ENCODE measurements at regions not wholly inside any gene's neighbourhood (a gene's known extent, or its start where the extent isn't known, plus 50 kb on each side); places are given as distances from the start of the nearest gene placed in this dataset.

DNA sequence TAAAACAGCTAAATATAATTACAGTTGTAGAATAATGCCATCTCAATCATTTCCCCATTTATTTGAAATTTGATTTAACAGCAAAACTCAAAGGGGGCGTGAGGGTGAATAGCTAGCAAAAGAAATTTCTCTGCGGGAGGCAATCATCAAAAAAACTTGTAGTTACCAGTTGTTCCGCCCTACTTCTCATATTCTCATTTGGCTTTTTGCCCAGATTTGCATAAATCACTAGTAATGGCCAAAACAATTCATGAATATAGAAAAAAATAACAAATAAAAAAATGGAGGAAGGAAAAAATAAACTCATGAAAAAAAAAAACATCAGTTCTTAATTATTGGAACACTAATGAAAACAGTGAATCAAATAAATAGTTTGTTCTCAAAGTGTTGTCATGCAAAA is 722.6 kb upstream of the KIF2B start (continued):
- TF ChIP-seq, protein P1, sequence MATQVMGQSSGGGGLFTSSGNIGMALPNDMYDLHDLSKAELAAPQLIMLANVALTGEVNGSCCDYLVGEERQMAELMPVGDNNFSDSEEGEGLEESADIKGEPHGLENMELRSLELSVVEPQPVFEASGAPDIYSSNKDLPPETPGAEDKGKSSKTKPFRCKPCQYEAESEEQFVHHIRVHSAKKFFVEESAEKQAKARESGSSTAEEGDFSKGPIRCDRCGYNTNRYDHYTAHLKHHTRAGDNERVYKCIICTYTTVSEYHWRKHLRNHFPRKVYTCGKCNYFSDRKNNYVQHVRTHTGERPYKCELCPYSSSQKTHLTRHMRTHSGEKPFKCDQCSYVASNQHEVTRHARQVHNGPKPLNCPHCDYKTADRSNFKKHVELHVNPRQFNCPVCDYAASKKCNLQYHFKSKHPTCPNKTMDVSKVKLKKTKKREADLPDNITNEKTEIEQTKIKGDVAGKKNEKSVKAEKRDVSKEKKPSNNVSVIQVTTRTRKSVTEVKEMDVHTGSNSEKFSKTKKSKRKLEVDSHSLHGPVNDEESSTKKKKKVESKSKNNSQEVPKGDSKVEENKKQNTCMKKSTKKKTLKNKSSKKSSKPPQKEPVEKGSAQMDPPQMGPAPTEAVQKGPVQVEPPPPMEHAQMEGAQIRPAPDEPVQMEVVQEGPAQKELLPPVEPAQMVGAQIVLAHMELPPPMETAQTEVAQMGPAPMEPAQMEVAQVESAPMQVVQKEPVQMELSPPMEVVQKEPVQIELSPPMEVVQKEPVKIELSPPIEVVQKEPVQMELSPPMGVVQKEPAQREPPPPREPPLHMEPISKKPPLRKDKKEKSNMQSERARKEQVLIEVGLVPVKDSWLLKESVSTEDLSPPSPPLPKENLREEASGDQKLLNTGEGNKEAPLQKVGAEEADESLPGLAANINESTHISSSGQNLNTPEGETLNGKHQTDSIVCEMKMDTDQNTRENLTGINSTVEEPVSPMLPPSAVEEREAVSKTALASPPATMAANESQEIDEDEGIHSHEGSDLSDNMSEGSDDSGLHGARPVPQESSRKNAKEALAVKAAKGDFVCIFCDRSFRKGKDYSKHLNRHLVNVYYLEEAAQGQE (IDR thresholded peaks at IDR 0.05; ENCODE audit: unreplicated experiment): no peak
- TF ChIP-seq CREB1 (CRISPR knock-in tag; IDR thresholded peaks at IDR 0.05; ENCODE audit: low read depth) (no peak), EZH2phosphoT487 (IDR thresholded peaks at IDR 0.05; ENCODE audit: unreplicated experiment) (no peak)

DNA sequence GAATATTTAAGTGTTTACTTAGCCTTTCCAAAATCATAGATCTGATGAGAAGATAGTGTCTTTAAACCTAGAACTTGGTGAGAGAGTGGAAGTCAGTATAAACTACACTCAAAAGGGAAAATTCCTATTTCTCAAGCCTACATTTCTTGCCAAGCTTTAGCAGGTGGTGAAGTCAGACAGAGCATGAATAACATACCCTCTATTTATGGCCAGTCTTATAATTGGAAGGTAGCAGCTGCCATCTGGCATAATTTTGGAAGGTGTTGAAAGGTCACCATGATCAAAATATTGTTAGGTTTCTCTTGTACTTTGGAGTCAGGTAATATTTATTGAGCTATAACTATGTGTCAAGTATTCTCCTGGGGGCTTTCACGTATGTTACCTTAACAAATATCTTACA is 729.3 kb upstream of the KIF2B start:
- Histone ChIP-seq H3K4me2 (no peak overlapping the region), H3K27ac (ENCODE audit: low read depth) (no peak overlapping the region), H3K9me2 (ENCODE audit: insufficient read depth) (no peaks in the 10 kb centered on the region; the same call in 1 of the 2 replicates), H3K27me3 (ENCODE audit: insufficient read depth) (no peaks in the 10 kb centered on the region), H3K36me3 (ENCODE audit: insufficient read depth) (no peaks in the 10 kb centered on the region), H2AFZ (no peak overlapping the region), H3K4me1 (ENCODE audit: insufficient read depth) (no peaks in the 10 kb centered on the region), H4K20me1 (replicated peaks; ENCODE audit: insufficient read depth) (no peaks in the 10 kb centered on the region), H3K4me3 (no peak overlapping the region), H3K79me2 (replicated peaks; ENCODE audit: insufficient read depth) (no peaks in the 10 kb centered on the region), H3F3A (replicated peaks; ENCODE audit: low read depth) (no peaks in the 10 kb centered on the region)
- H3K27ac Mint-ChIP-seq: no peak overlapping the region
- H3K36me3 Mint-ChIP-seq (ENCODE audit: low read depth): peaks cover 6% of the 10 kb centered on the region; the same call in 2 of the 3 replicates
- H3K4me1 Mint-ChIP-seq: no peaks in the 10 kb centered on the region; the same call in 2 of the 3 replicates
- H3K4me3 Mint-ChIP-seq: no peak overlapping the region
- no peaks in the 10 kb centered on the region for H3K27me3 Mint-ChIP-seq (ENCODE audit: insufficient read depth, low read depth, poor library complexity)
- DNase-seq (ENCODE audit: low spot score) (no peak), ATAC-seq (no peak)
- H3K9me3 Mint-ChIP-seq: peaks cover 3% of the 10 kb centered on the region; the same call in 1 of the 3 replicates
- TF ChIP-seq, protein P2, sequence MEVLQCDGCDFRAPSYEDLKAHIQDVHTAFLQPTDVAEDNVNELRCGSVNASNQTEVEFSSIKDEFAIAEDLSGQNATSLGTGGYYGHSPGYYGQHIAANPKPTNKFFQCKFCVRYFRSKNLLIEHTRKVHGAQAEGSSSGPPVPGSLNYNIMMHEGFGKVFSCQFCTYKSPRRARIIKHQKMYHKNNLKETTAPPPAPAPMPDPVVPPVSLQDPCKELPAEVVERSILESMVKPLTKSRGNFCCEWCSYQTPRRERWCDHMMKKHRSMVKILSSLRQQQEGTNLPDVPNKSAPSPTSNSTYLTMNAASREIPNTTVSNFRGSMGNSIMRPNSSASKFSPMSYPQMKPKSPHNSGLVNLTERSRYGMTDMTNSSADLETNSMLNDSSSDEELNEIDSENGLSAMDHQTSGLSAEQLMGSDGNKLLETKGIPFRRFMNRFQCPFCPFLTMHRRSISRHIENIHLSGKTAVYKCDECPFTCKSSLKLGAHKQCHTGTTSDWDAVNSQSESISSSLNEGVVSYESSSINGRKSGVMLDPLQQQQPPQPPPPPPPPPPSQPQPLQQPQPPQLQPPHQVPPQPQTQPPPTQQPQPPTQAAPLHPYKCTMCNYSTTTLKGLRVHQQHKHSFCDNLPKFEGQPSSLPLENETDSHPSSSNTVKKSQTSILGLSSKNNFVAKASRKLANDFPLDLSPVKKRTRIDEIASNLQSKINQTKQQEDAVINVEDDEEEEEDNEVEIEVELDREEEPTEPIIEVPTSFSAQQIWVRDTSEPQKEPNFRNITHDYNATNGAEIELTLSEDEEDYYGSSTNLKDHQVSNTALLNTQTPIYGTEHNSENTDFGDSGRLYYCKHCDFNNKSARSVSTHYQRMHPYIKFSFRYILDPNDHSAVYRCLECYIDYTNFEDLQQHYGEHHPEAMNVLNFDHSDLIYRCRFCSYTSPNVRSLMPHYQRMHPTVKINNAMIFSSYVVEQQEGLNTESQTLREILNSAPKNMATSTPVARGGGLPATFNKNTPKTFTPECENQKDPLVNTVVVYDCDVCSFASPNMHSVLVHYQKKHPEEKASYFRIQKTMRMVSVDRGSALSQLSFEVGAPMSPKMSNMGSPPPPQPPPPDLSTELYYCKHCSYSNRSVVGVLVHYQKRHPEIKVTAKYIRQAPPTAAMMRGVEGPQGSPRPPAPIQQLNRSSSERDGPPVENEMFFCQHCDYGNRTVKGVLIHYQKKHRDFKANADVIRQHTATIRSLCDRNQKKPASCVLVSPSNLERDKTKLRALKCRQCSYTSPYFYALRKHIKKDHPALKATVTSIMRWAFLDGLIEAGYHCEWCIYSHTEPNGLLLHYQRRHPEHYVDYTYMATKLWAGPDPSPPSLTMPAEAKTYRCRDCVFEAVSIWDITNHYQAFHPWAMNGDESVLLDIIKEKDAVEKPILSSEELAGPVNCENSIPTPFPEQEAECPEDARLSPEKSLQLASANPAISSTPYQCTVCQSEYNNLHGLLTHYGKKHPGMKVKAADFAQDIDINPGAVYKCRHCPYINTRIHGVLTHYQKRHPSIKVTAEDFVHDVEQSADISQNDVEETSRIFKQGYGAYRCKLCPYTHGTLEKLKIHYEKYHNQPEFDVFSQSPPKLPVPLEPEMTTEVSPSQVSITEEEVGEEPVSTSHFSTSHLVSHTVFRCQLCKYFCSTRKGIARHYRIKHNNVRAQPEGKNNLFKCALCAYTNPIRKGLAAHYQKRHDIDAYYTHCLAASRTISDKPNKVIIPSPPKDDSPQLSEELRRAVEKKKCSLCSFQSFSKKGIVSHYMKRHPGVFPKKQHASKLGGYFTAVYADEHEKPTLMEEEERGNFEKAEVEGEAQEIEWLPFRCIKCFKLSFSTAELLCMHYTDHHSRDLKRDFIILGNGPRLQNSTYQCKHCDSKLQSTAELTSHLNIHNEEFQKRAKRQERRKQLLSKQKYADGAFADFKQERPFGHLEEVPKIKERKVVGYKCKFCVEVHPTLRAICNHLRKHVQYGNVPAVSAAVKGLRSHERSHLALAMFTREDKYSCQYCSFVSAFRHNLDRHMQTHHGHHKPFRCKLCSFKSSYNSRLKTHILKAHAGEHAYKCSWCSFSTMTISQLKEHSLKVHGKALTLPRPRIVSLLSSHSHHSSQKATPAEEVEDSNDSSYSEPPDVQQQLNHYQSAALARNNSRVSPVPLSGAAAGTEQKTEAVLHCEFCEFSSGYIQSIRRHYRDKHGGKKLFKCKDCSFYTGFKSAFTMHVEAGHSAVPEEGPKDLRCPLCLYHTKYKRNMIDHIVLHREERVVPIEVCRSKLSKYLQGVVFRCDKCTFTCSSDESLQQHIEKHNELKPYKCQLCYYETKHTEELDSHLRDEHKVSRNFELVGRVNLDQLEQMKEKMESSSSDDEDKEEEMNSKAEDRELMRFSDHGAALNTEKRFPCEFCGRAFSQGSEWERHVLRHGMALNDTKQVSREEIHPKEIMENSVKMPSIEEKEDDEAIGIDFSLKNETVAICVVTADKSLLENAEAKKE (CRISPR knock-in tag; IDR thresholded peaks at IDR 0.05): no peak
- TF ChIP-seq EZH2phosphoT487 (IDR thresholded peaks at IDR 0.05; ENCODE audit: unreplicated experiment) (no peak), NANOG (IDR thresholded peaks at IDR 0.05; ENCODE audit: borderline replicate concordance) (no peak), EZH2 (IDR thresholded peaks at IDR 0.05; ENCODE audit: low read depth, unreplicated experiment) (no peak), JUNB (IDR thresholded peaks at IDR 0.05; ENCODE audit: unreplicated experiment) (no peak), CREB1 (CRISPR knock-in tag; IDR thresholded peaks at IDR 0.05; ENCODE audit: low read depth) (no peak), POLR2AphosphoS5 (IDR thresholded peaks at IDR 0.05; ENCODE audit: low read depth) (no peak)
- TF ChIP-seq, protein P3, sequence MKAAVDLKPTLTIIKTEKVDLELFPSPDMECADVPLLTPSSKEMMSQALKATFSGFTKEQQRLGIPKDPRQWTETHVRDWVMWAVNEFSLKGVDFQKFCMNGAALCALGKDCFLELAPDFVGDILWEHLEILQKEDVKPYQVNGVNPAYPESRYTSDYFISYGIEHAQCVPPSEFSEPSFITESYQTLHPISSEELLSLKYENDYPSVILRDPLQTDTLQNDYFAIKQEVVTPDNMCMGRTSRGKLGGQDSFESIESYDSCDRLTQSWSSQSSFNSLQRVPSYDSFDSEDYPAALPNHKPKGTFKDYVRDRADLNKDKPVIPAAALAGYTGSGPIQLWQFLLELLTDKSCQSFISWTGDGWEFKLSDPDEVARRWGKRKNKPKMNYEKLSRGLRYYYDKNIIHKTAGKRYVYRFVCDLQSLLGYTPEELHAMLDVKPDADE (IDR thresholded peaks at IDR 0.05): no peak
- TF ChIP-seq, protein P1 (IDR thresholded peaks at IDR 0.05; ENCODE audit: unreplicated experiment): no peak

Data from GM23338 (cell line).